Smooth muscle cell (in vitro differentiated cells): ENCODE measurements at regions not wholly inside any gene's neighbourhood (a gene's known extent, or its start where the extent isn't known, plus 50 kb on each side); places are given as distances from the start of the nearest gene placed in this dataset.
"Not testable (repeated sequence)": the region's sequence is repeated elsewhere in the genome, so short reads cannot be mapped to it uniquely, and the experiment has no call there.

ENCODE experiments used
- DNase-seq: peaks from one replicate; lab custom pipeline; 2025; ENCODE audit not compliant: unreplicated experiment; lab: John Stamatoyannopoulos, UW
- H2AFZ ChIP-seq: fragments of 200-600 bp; sonication (generic); 2 replicates; pipeline ENCODE4 v1.6.0; 2016; ENCODE audit warnings: antibody characterized with exemption, low read depth, mild to moderate bottlenecking
- H3F3A ChIP-seq: fragments of 200-600 bp; sonication (generic); 2 replicates; pipeline ENCODE4 v1.6.0; 2017; ENCODE audit warnings: antibody characterized with exemption, low read depth
- H3K27ac ChIP-seq: fragments of 200-600 bp; sonication (generic); 2 replicates; pipeline ENCODE4 v1.5.1; 2016; ENCODE audit warnings: low read depth, mild to moderate bottlenecking
- H3K27me3 ChIP-seq: fragments of 200-600 bp; sonication (generic); 2 replicates; pipeline ENCODE4 v1.6.1; 2016; ENCODE audit warnings: low read depth, mild to moderate bottlenecking
- H3K36me3 ChIP-seq: fragments of 200-600 bp; sonication (generic); 2 replicates; pipeline ENCODE4 v1.5.1; 2016; ENCODE audit warnings: low read depth
- H3K4me1 ChIP-seq: fragments of 200-600 bp; sonication (generic); 2 replicates; pipeline ENCODE4 v1.5.1; 2016; ENCODE audit warnings: low read depth
- H3K4me2 ChIP-seq: fragments of 200-600 bp; sonication (generic); 2 replicates; pipeline ENCODE4 v1.6.0; 2016; ENCODE audit warnings: mild to moderate bottlenecking
- H3K4me3 ChIP-seq: fragments of 200-600 bp; sonication (generic); 2 replicates; pipeline ENCODE4 v1.5.1; 2016; ENCODE audit warnings: mild to moderate bottlenecking
- H3K79me2 ChIP-seq: fragments of 200-600 bp; sonication (generic); 2 replicates; pipeline ENCODE4 v1.6.0; 2016; ENCODE audit warnings: low read depth, mild to moderate bottlenecking
- H3K9ac ChIP-seq: fragments of 200-600 bp; sonication (generic); 2 replicates; pipeline ENCODE4 v1.6.0; 2016; ENCODE audit warnings: low read depth
- H3K9me3 ChIP-seq: fragments of 200-600 bp; sonication (generic); replicated peaks from 2 replicates; pipeline ENCODE4 v1.5.1; 2016; ENCODE audit warnings: low read depth
- H4K20me1 ChIP-seq: fragments of 200-600 bp; sonication (generic); 2 replicates; pipeline ENCODE4 v1.6.0; 2016; ENCODE audit warnings: low read depth
- WGBS: methylation state at CpG from one replicate; pipeline ENCODE4 v1.1.7; 2016; ENCODE audit warnings: low lambda C conversion rate; 5-methylcytosine and 5-hydroxymethylcytosine counted together
- TF ChIP-seq, protein P1 (sequence below): fragments of 200-600 bp; sonication (generic); IDR thresholded peaks from 2 replicates; pipeline ENCODE4 v1.5.1; 2017; ENCODE audit warnings: borderline replicate concordance, mild to moderate bottlenecking, antibody characterized with exemption; ENCODE audit not compliant: insufficient read depth, poor library complexity, severe bottlenecking

DNA sequence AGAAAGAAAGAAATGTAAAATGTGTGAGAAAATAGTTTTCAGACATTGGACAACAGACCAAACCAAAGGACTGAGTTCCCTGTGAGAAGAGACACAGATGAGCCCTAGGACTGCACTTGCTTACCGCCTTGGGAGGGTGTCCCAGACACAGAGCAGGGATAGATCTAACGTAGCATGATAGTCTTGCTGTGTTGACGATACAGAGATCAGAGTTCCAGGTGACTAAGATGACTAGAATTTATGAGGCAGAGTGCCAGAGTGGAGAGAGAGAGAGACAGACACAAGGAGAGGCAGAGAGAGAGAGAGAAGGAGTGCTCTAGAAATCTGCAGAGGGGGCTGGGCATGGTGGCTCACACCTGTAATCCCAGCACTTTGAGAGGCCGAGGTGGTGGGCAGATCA, 148.2 kb upstream of the LMNTD1 start:
- 46% methylated on average over 4 of the region's 4 CpGs for WGBS
- Histone ChIP-seq H3K9ac (no peak overlapping the region), H3K4me3 (no peak overlapping the region), H3K4me1 (no peaks in the 10 kb centered on the region), H3K79me2 (no peaks in the 10 kb centered on the region), H3K36me3 (no peaks in the 10 kb centered on the region), H2AFZ (no peak overlapping the region), H3F3A (no peaks in the 10 kb centered on the region), H3K4me2 (no peak overlapping the region), H3K27me3 (no peaks in the 10 kb centered on the region), H3K9me3 (no peaks in the 10 kb centered on the region), H4K20me1 (no peaks in the 10 kb centered on the region), H3K27ac (no peak overlapping the region)
- DNase-seq = no peak
- TF ChIP-seq, protein P1, sequence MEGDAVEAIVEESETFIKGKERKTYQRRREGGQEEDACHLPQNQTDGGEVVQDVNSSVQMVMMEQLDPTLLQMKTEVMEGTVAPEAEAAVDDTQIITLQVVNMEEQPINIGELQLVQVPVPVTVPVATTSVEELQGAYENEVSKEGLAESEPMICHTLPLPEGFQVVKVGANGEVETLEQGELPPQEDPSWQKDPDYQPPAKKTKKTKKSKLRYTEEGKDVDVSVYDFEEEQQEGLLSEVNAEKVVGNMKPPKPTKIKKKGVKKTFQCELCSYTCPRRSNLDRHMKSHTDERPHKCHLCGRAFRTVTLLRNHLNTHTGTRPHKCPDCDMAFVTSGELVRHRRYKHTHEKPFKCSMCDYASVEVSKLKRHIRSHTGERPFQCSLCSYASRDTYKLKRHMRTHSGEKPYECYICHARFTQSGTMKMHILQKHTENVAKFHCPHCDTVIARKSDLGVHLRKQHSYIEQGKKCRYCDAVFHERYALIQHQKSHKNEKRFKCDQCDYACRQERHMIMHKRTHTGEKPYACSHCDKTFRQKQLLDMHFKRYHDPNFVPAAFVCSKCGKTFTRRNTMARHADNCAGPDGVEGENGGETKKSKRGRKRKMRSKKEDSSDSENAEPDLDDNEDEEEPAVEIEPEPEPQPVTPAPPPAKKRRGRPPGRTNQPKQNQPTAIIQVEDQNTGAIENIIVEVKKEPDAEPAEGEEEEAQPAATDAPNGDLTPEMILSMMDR = no peak

- Histone ChIP-seq H3K9ac (no peak overlapping the region), H3K27me3 (no peaks in the 10 kb centered on the region), H3K27ac (no peak overlapping the region), H3F3A (no peaks in the 10 kb centered on the region), H3K36me3 (no peaks in the 10 kb centered on the region), H3K4me3 (no peak overlapping the region), H2AFZ (no peak overlapping the region), H3K9me3 (no peaks in the 10 kb centered on the region), H3K79me2 (no peaks in the 10 kb centered on the region), H3K4me2 (no peak overlapping the region), H4K20me1 (no peaks in the 10 kb centered on the region), H3K4me1 (no peaks in the 10 kb centered on the region)
- WGBS = 70% methylated on average over 3 of the region's 3 CpGs
- no peak for DNase-seq
- TF ChIP-seq, protein P1 = no peak
These were observed 149.5 kb upstream of the LMNTD1 start for GRCh38 chr12:25702553-25702952.

DNA sequence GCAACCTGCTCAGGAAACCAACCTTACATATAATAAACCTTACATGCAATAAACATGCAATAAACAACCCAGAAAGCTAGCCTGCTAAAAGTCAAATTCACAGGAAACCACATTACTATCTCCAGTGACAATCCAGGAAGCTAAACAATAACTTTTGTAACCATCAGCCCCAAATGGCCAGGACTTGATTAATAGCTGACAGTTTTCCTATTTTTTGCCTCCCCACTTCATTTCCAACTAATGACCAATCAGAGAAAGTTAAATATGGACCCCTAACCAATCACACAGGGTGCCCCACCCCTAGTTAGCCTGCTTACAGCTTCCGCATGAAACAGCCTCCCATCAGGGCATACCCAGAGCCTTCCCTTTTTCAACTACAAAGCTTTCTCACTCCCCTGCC, 152.2 kb upstream of the LMNTD1 start:
- no peak overlapping the region for H3K27ac ChIP-seq
- H3K36me3 ChIP-seq = no peaks in the 10 kb centered on the region
- WGBS = 0% methylated on average over 1 of the region's 1 CpG
- H4K20me1 ChIP-seq = no peaks in the 10 kb centered on the region
- TF ChIP-seq, protein P1 = no peak
- peaks cover under 1% of the 10 kb centered on the region for H3K4me1 ChIP-seq
- H2AFZ ChIP-seq = no peak overlapping the region
- H3K9me3 ChIP-seq = no peaks in the 10 kb centered on the region
- H3K4me2 ChIP-seq = no peak overlapping the region
- H3F3A ChIP-seq = no peaks in the 10 kb centered on the region
- DNase-seq = no peak
- H3K9ac ChIP-seq = no peak overlapping the region
- H3K27me3 ChIP-seq = no peaks in the 10 kb centered on the region
- H3K79me2 ChIP-seq = no peaks in the 10 kb centered on the region
- H3K4me3 ChIP-seq = no peak overlapping the region

GRCh38 chr12:25706646-25707045, 153.6 kb upstream of the LMNTD1 start:
- H3K27me3 ChIP-seq, H3K36me3 ChIP-seq, H3K4me2 ChIP-seq, H4K20me1 ChIP-seq, H3K27ac ChIP-seq, DNase-seq, H2AFZ ChIP-seq, H3K79me2 ChIP-seq, H3F3A ChIP-seq, H3K9me3 ChIP-seq, H3K9ac ChIP-seq, H3K4me3 ChIP-seq: not testable (repeated sequence)
- H3K4me1 ChIP-seq = peaks cover 14% of the 10 kb centered on the region
